HG02884 (cell line): ENCODE measurements at regions not wholly inside any gene's neighbourhood (a gene's known extent, or its start where the extent isn't known, plus 50 kb on each side); places are given as distances from the start of the nearest gene placed in this dataset.
"Not testable (repeated sequence)": the region's sequence is repeated elsewhere in the genome, so short reads cannot be mapped to it uniquely, and the experiment has no call there.

Source experiments
- ATAC-seq: cut with Tn5 transposase; IDR thresholded peaks from one replicate; pipeline ENCODE4 v1.9.1; 2021; ENCODE audit warnings: mild to moderate bottlenecking, moderate library complexity; ENCODE audit not compliant: unreplicated experiment

- ATAC-seq, result no peak
Observed at GRCh38 chr3:31314258-31314657, 218.5 kb upstream of the STT3B start.

- no peak for ATAC-seq
Observed at GRCh38 chr3:31319332-31319731, 213.4 kb upstream of the STT3B start.

GRCh38 chr3:31321620-31322019, 211.1 kb upstream of the STT3B start:
- ATAC-seq, result no peak

GRCh38 chr3:31322460-31322859, 210.3 kb upstream of the STT3B start:
- ATAC-seq, result no peak

- ATAC-seq, result not testable (repeated sequence)
Observed at GRCh38 chr3:31327826-31328357, 204.8 kb upstream of the STT3B start.

- ATAC-seq, result no peak
Observed at GRCh38 chr3:31331278-31331677, 201.4 kb upstream of the STT3B start.

GRCh38 chr3:31341130-31341529, 191.6 kb upstream of the STT3B start:
- no peak for ATAC-seq

GRCh38 chr3:31343075-31343474, 189.7 kb upstream of the STT3B start:
- no peak for ATAC-seq

- no peak for ATAC-seq
Observed at GRCh38 chr3:31345581-31345980, 187.1 kb upstream of the STT3B start.

GRCh38 chr3:31346542-31346979, 186.2 kb upstream of the STT3B start:
- no peak for ATAC-seq

- ATAC-seq, result no peak
Observed at GRCh38 chr3:31349001-31349748, 183.6 kb upstream of the STT3B start.

- no peak for ATAC-seq
Observed at GRCh38 chr3:31350307-31350706, 182.4 kb upstream of the STT3B start.

- no peak for ATAC-seq
Observed at GRCh38 chr3:31352331-31352730, 180.4 kb upstream of the STT3B start.

- no peak for ATAC-seq
Observed at GRCh38 chr3:31353166-31353565, 179.6 kb upstream of the STT3B start.

- no peak for ATAC-seq
Observed at GRCh38 chr3:31354373-31354772, 178.4 kb upstream of the STT3B start.

- ATAC-seq, result no peak
Observed at GRCh38 chr3:31355807-31356206, 176.9 kb upstream of the STT3B start.

- ATAC-seq, result no peak
Observed at GRCh38 chr3:31356941-31357340, 175.8 kb upstream of the STT3B start.

GRCh38 chr3:31357451-31357850, 175.3 kb upstream of the STT3B start:
- no peak for ATAC-seq

- ATAC-seq, result no peak
Observed at GRCh38 chr3:31358473-31359070, 174.2 kb upstream of the STT3B start.

- no peak for ATAC-seq
Observed at GRCh38 chr3:31361371-31362273, 171.1 kb upstream of the STT3B start.

GRCh38 chr3:31364188-31364587, 168.5 kb upstream of the STT3B start:
- ATAC-seq, result no peak
